ENCODE measurements at regions not wholly inside any gene's neighbourhood (a gene's known extent, or its start where the extent isn't known, plus 50 kb on each side); places are given as distances from the start of the nearest gene placed in this dataset.
"Not testable (repeated sequence)": the region's sequence is repeated elsewhere in the genome, so short reads cannot be mapped to it uniquely, and the experiment has no call there.

- Histone ChIP-seq H3K27ac (replicated peaks) (no peak overlapping the region), H3K27me3 (ENCODE audit: insufficient read depth, poor library complexity, severe bottlenecking) (no peaks in the 10 kb centered on the region), H3K4me3 (replicated peaks; ENCODE audit: insufficient read depth, low read length) (no peak overlapping the region)
- no peak for DNase-seq (ENCODE audit: low read depth in 1 of 2, low spot score in 1 of 2)
- no peak for TF ChIP-seq GABPA (IDR thresholded peaks at IDR 0.05; ENCODE audit: low read depth)
- TF ChIP-seq, protein P1, sequence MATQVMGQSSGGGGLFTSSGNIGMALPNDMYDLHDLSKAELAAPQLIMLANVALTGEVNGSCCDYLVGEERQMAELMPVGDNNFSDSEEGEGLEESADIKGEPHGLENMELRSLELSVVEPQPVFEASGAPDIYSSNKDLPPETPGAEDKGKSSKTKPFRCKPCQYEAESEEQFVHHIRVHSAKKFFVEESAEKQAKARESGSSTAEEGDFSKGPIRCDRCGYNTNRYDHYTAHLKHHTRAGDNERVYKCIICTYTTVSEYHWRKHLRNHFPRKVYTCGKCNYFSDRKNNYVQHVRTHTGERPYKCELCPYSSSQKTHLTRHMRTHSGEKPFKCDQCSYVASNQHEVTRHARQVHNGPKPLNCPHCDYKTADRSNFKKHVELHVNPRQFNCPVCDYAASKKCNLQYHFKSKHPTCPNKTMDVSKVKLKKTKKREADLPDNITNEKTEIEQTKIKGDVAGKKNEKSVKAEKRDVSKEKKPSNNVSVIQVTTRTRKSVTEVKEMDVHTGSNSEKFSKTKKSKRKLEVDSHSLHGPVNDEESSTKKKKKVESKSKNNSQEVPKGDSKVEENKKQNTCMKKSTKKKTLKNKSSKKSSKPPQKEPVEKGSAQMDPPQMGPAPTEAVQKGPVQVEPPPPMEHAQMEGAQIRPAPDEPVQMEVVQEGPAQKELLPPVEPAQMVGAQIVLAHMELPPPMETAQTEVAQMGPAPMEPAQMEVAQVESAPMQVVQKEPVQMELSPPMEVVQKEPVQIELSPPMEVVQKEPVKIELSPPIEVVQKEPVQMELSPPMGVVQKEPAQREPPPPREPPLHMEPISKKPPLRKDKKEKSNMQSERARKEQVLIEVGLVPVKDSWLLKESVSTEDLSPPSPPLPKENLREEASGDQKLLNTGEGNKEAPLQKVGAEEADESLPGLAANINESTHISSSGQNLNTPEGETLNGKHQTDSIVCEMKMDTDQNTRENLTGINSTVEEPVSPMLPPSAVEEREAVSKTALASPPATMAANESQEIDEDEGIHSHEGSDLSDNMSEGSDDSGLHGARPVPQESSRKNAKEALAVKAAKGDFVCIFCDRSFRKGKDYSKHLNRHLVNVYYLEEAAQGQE (IDR thresholded peaks at IDR 0.05; ENCODE audit: insufficient replicate concordance, low read depth): no peak
- no peak for TF ChIP-seq SPI1 (IDR thresholded peaks at IDR 0.05; ENCODE audit: borderline replicate concordance, low read depth)
- TF ChIP-seq POLR2AphosphoS5 (IDR thresholded peaks at IDR 0.05; ENCODE audit: low read depth): no peak
- TF ChIP-seq CTCF (IDR thresholded peaks at IDR 0.05; ENCODE audit: insufficient read depth, low read length): no peak
These were observed 977.3 kb downstream of the TBL1XR1 start for GRCh38 chr3:176219970-176220369.

- no peaks in the 10 kb centered on the region for H3K27me3 ChIP-seq (ENCODE audit: insufficient read depth, poor library complexity, severe bottlenecking)
- no peak overlapping the region for H3K4me3 ChIP-seq (replicated peaks; ENCODE audit: insufficient read depth, low read length)
- DNase-seq (ENCODE audit: low read depth in 1 of 2, low spot score in 1 of 2): no peak
- no peak overlapping the region for H3K27ac ChIP-seq (replicated peaks)
- TF ChIP-seq GABPA (IDR thresholded peaks at IDR 0.05; ENCODE audit: low read depth) (no peak), SPI1 (IDR thresholded peaks at IDR 0.05; ENCODE audit: borderline replicate concordance, low read depth) (no peak), CTCF (IDR thresholded peaks at IDR 0.05; ENCODE audit: insufficient read depth, low read length) (no peak), POLR2AphosphoS5 (IDR thresholded peaks at IDR 0.05; ENCODE audit: low read depth) (no peak)
- TF ChIP-seq, protein P1 (IDR thresholded peaks at IDR 0.05; ENCODE audit: insufficient replicate concordance, low read depth): no peak
These were observed 982.5 kb downstream of the TBL1XR1 start for GRCh38 chr3:176214758-176215157.

DNA sequence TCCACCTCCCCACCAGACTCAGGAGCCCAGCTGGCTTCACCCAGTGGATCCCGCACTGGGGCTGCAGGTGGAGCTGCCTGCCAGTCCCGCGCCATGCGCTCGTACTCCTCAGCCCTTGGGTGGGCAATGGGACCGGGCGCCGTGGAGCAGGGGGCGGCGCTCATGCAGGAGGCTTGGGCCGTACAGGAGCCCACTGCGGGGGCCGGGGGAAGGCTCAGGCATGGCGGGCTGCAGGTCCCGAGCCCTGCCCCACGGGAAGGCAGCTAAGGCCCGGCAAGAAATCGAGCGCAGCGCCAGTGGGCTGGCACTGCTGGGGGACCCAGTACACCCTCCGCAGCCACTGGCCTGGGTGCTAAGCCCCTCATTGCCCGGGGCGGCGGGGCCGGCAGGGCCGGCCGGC is 984.0 kb downstream of the TBL1XR1 start:
- not testable (repeated sequence) for H3K4me3 ChIP-seq (replicated peaks; ENCODE audit: insufficient read depth, low read length); H3K27ac ChIP-seq (replicated peaks); DNase-seq (ENCODE audit: low read depth in 1 of 2, low spot score in 1 of 2); H3K27me3 ChIP-seq (ENCODE audit: insufficient read depth, poor library complexity, severe bottlenecking)

DNA sequence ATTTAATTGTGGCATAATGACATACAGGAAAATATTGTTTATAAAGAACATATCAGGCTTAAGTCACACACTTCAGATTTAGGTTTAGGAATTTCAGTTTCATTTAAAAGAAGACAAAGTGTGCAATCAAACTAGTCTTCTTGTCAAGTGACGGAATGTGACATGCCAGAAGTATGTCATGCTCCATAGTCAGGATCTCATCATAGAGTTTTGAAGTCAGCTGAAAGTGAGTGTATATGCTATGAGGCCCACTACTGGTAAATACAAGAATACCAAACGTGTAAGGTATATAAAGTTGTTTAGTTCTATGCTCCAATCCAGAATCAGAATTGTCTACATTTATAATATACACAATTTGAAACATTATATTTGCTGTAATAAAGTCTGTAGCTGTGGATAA is 988.4 kb downstream of the TBL1XR1 start:
- Histone ChIP-seq H3K27me3 (ENCODE audit: insufficient read depth, poor library complexity, severe bottlenecking) (no peaks in the 10 kb centered on the region), H3K4me3 (replicated peaks; ENCODE audit: insufficient read depth, low read length) (no peak overlapping the region), H3K27ac (replicated peaks) (no peak overlapping the region)
- DNase-seq (ENCODE audit: low read depth in 1 of 2, low spot score in 1 of 2): no peak
- TF ChIP-seq SPI1 (IDR thresholded peaks at IDR 0.05; ENCODE audit: borderline replicate concordance, low read depth) (no peak), CTCF (IDR thresholded peaks at IDR 0.05; ENCODE audit: insufficient read depth, low read length) (no peak), POLR2AphosphoS5 (IDR thresholded peaks at IDR 0.05; ENCODE audit: low read depth) (no peak), GABPA (IDR thresholded peaks at IDR 0.05; ENCODE audit: low read depth) (no peak)
- TF ChIP-seq, protein P1 (IDR thresholded peaks at IDR 0.05; ENCODE audit: insufficient replicate concordance, low read depth): no peak
